GM18511 (cell line): ENCODE measurements at regions not wholly inside any gene's neighbourhood (a gene's known extent, or its start where the extent isn't known, plus 50 kb on each side); places are given as distances from the start of the nearest gene placed in this dataset.
"Not testable (repeated sequence)": the region's sequence is repeated elsewhere in the genome, so short reads cannot be mapped to it uniquely, and the experiment has no call there.

Source experiments
- ATAC-seq: cut with Tn5 transposase; IDR thresholded peaks from one replicate; pipeline ENCODE4 v1.9.1; 2021; ENCODE audit warnings: mild to moderate bottlenecking, moderate library complexity; ENCODE audit not compliant: unreplicated experiment

GRCh38 chr1:194062962-194063361 lies 876.5 kb upstream of the B3GALT2 start:
- ATAC-seq: no peak

- no peak for ATAC-seq
Measured at GRCh38 chr1:194062526-194062925, 876.1 kb upstream of the B3GALT2 start.

GRCh38 chr1:194060481-194060880 lies 874.1 kb upstream of the B3GALT2 start:
- ATAC-seq: no peak

GRCh38 chr1:194058268-194058667 lies 871.9 kb upstream of the B3GALT2 start:
- not testable (repeated sequence) for ATAC-seq

GRCh38 chr1:194056169-194056568 lies 869.8 kb upstream of the B3GALT2 start:
- no peak for ATAC-seq

GRCh38 chr1:194055536-194055935 lies 869.1 kb upstream of the B3GALT2 start:
- no peak for ATAC-seq

GRCh38 chr1:194052514-194053338 lies 866.3 kb upstream of the B3GALT2 start:
- ATAC-seq: peak; percentile 59

- ATAC-seq: no peak
Measured at GRCh38 chr1:194047921-194048320, 861.5 kb upstream of the B3GALT2 start.

- no peak for ATAC-seq
Measured at GRCh38 chr1:194047206-194047605, 860.8 kb upstream of the B3GALT2 start.

- ATAC-seq: no peak
Measured at GRCh38 chr1:194045416-194045815, 859.0 kb upstream of the B3GALT2 start.

GRCh38 chr1:194044892-194045291 lies 858.5 kb upstream of the B3GALT2 start:
- no peak for ATAC-seq

GRCh38 chr1:194043984-194044755 lies 857.8 kb upstream of the B3GALT2 start:
- ATAC-seq: no peak

- no peak for ATAC-seq
Measured at GRCh38 chr1:194042736-194043135, 856.3 kb upstream of the B3GALT2 start.

GRCh38 chr1:194040496-194040895 lies 854.1 kb upstream of the B3GALT2 start:
- no peak for ATAC-seq

- ATAC-seq: no peak
Measured at GRCh38 chr1:194039578-194039977, 853.2 kb upstream of the B3GALT2 start.

GRCh38 chr1:194033646-194034045 lies 847.2 kb upstream of the B3GALT2 start:
- ATAC-seq: no peak

GRCh38 chr1:194028002-194028401 lies 841.6 kb upstream of the B3GALT2 start:
- no peak for ATAC-seq

GRCh38 chr1:194026422-194026821 lies 840.0 kb upstream of the B3GALT2 start:
- no peak for ATAC-seq

GRCh38 chr1:194024659-194025058 lies 838.2 kb upstream of the B3GALT2 start:
- ATAC-seq: no peak

GRCh38 chr1:194014014-194014413 lies 827.6 kb upstream of the B3GALT2 start:
- no peak for ATAC-seq

- ATAC-seq: no peak
Measured at GRCh38 chr1:194013561-194013960, 827.1 kb upstream of the B3GALT2 start.

- ATAC-seq: no peak
Measured at GRCh38 chr1:194004146-194004545, 817.7 kb upstream of the B3GALT2 start.
